Breast epithelium (tissue), 3 donors: ENCODE measurements at regions not wholly inside any gene's neighbourhood (a gene's known extent, or its start where the extent isn't known, plus 50 kb on each side); places are given as distances from the start of the nearest gene placed in this dataset.

Source experiments
- CTCF ChIP-seq, 3 donors: fragments of 450-650 bp; IDR thresholded peaks; one replicate each; pipeline ENCODE4 v1.5.1; 2016 to 2017; ENCODE audit warnings: antibody characterized with exemption in 3 of 3, mild to moderate bottlenecking in 3 of 3, moderate library complexity in 3 of 3
- POLR2A ChIP-seq: fragments of 450-650 bp; IDR thresholded peaks from one replicate; pipeline ENCODE4 v1.6.1; 2016; ENCODE audit warnings: antibody characterized with exemption, mild to moderate bottlenecking, moderate library complexity
- POLR2AphosphoS5 ChIP-seq, 3 donors: sonication (generic); formaldehyde crosslinking; IDR thresholded peaks; one replicate each; pipeline ENCODE4 v1.6.1; 2017; ENCODE audit warnings: antibody characterized with exemption in 3 of 3

GRCh38 chr3:163482695-163483094 lies 1595.6 kb downstream of the SI start:
- TF ChIP-seq POLR2AphosphoS5 (IDR thresholded peaks at IDR 0.05) (no peak), CTCF (IDR thresholded peaks at IDR 0.05) (no peak), POLR2A (no peak)
